BE2C (cell line): ENCODE measurements at regions not wholly inside any gene's neighbourhood (a gene's known extent, or its start where the extent isn't known, plus 50 kb on each side); places are given as distances from the start of the nearest gene placed in this dataset.

ENCODE experiments used
- DNase-seq: peaks from one replicate; pipeline ENCODE4 v3.0.0-alpha.2; 2020
- H3K27me3 ChIP-seq: fragments of 250-450 bp; sonication (Bioruptor Pico); 2 replicates; pipeline ENCODE4 v1.5.1; 2020; ENCODE audit warnings: mild to moderate bottlenecking
- H3K36me3 ChIP-seq: fragments of 250-450 bp; sonication (Bioruptor Pico); 2 replicates; pipeline ENCODE4 v1.5.1; 2020; ENCODE audit warnings: mild to moderate bottlenecking
- H3K4me1 ChIP-seq: fragments of 250-450 bp; sonication (Bioruptor Pico); 2 replicates; pipeline ENCODE4 v1.5.1; 2020
- H3K4me3 ChIP-seq: 2 replicates; pipeline ENCODE4 v1.5.1; 2011; ENCODE audit warnings: low read depth, low read length
- H3K9me3 ChIP-seq: fragments of 250-450 bp; sonication (Bioruptor Pico); 2 replicates; pipeline ENCODE4 v1.5.1; 2020
- CTCF ChIP-seq: IDR thresholded peaks from 2 replicates; pipeline ENCODE4 v1.5.1; 2012; ENCODE audit warnings: mild to moderate bottlenecking, low read depth, low read length

GRCh38 chr4:131296192-131296591, 1852.9 kb upstream of the PCDH10 start:
- Histone ChIP-seq H3K9me3 (no peaks in the 10 kb centered on the region), H3K27me3 (no peaks in the 10 kb centered on the region), H3K4me3 (no peak overlapping the region), H3K4me1 (no peaks in the 10 kb centered on the region), H3K36me3 (no peaks in the 10 kb centered on the region)
- no peak for DNase-seq
- no peak for TF ChIP-seq CTCF

- DNase-seq = no peak
- TF ChIP-seq CTCF = peak; percentile 32
- H3K9me3 ChIP-seq = no peaks in the 10 kb centered on the region
- H3K4me3 ChIP-seq = no peak overlapping the region
- no peaks in the 10 kb centered on the region for H3K36me3 ChIP-seq
- no peaks in the 10 kb centered on the region for H3K4me1 ChIP-seq
- no peaks in the 10 kb centered on the region for H3K27me3 ChIP-seq
Measured at GRCh38 chr4:131302108-131302507, 1847.0 kb upstream of the PCDH10 start.

- Histone ChIP-seq H3K4me3 (no peak overlapping the region), H3K4me1 (no peaks in the 10 kb centered on the region), H3K9me3 (no peaks in the 10 kb centered on the region), H3K27me3 (no peaks in the 10 kb centered on the region), H3K36me3 (no peaks in the 10 kb centered on the region)
- no peak for DNase-seq
- no peak for TF ChIP-seq CTCF
Measured at GRCh38 chr4:131304686-131305085, 1844.4 kb upstream of the PCDH10 start.

- H3K36me3 ChIP-seq = no peaks in the 10 kb centered on the region
- no peak for TF ChIP-seq CTCF
- no peaks in the 10 kb centered on the region for H3K4me1 ChIP-seq
- H3K9me3 ChIP-seq = no peaks in the 10 kb centered on the region
- H3K27me3 ChIP-seq = no peaks in the 10 kb centered on the region
- no peak for DNase-seq
- no peak overlapping the region for H3K4me3 ChIP-seq
Measured at GRCh38 chr4:131309628-131310027, 1839.5 kb upstream of the PCDH10 start.

- no peak for DNase-seq
- Histone ChIP-seq H3K27me3 (no peaks in the 10 kb centered on the region), H3K4me3 (no peak overlapping the region), H3K4me1 (no peaks in the 10 kb centered on the region), H3K36me3 (no peaks in the 10 kb centered on the region), H3K9me3 (no peaks in the 10 kb centered on the region)
- no peak for TF ChIP-seq CTCF
Measured at GRCh38 chr4:131316086-131316485, 1833.0 kb upstream of the PCDH10 start.

GRCh38 chr4:131337936-131338335, 1811.2 kb upstream of the PCDH10 start:
- Histone ChIP-seq H3K36me3 (no peaks in the 10 kb centered on the region), H3K27me3 (no peaks in the 10 kb centered on the region), H3K9me3 (no peaks in the 10 kb centered on the region), H3K4me3 (no peak overlapping the region), H3K4me1 (peaks cover 5% of the 10 kb centered on the region; the same call in 1 of the 2 replicates)
- DNase-seq = peak; percentile 54
- TF ChIP-seq CTCF = no peak
